ENCODE measurements at regions not wholly inside any gene's neighbourhood (a gene's known extent, or its start where the extent isn't known, plus 50 kb on each side); places are given as distances from the start of the nearest gene placed in this dataset.

DNA sequence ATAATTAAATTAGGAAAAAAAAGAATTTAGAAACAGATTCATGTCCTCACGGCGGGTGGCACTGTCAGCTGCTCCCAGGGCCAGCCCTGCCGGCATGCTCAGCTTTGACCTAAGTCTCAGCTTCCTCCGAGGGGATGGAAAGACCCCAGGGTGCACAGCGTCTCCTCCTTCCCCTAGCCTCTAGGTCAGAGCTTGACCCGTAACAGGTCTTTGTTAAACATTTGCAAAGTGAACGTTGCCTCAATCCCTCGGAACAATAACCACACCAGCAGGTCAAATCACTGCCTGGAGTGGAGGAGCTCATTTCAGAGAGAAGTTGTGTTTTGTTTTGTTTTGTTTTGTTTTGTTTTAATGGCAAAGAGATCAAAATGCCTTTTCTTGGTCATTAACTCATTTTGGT is 171.3 kb downstream of the TMEM18 start:
- POLR2A ChIA-PET (ENCODE audit: partially characterized antibody): no interaction called here
- no peaks in the 10 kb centered on the region for H3K9me3 ChIP-seq (ENCODE audit: control insufficient read depth in 1 of 2, low read length in 2 of 2)
- Mint-ChIP-seq H3K27me3 (peaks cover 5 to 9% of the 10 kb centered on the region in 2 donors), H3K27ac (no peak overlapping the region), H3K4me3 (no peak overlapping the region), H3K9me3 (no peaks in the 10 kb centered on the region), H3K36me3 (no peaks in the 10 kb centered on the region), H3K4me1 (no peaks in the 10 kb centered on the region)
- CTCF ChIA-PET (ENCODE audit: partially characterized antibody): interaction anchor here (0.6 kb wide), 1 partner anchor 154 kb away, joined by 3 read pairs; no protein-coding TSS in a partner anchor
- no peak overlapping the region for H3K27ac ChIP-seq (ENCODE audit: low read depth, low read length)
- no peak for DNase-seq
- no peaks in the 10 kb centered on the region for H3K36me3 ChIP-seq (ENCODE audit: insufficient read depth, low read length)
- intact Hi-C loops (cut with micrococcal nuclease): no loop called here
- no peak overlapping the region for H3K4me3 ChIP-seq (ENCODE audit: low read length in 2 of 2)
- no peaks in the 10 kb centered on the region for H3K4me1 ChIP-seq (ENCODE audit: insufficient read depth, low read length)
- H3K27me3 ChIP-seq (ENCODE audit: insufficient read depth, low read length): no peaks in the 10 kb centered on the region

DNA sequence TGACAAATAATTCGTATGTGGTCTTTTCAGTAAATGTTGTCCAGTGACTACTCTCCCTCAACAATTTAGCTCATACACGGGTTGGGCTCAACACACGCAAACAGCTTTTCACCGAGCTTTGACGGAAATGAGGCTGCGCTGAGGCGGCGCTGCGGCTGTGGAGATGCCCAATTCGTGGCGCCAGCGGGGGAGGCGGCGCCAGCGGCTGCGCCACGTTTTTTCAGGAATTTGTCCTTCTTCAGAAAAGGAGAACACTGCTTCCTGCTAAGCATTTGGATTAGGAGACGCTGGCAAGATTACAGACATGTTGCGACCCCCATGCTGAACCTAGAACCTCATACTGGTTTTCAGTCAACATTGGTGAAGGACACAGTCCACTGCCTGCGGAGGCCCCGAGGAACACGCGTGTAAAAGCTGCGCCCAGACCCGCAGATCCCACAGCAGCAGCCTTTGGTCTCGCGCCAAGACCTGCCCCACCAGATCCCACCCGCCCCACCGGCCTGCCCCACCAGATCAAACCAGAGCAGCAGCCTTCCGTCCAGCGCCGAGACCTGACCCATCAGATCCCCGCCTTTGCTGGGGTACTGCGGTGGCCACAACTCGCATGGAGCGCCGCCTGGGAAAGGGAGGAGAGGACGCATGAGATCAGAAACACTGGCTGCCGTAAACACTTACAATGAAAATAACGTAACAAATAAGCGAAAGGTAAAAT is 173.8 kb downstream of the TMEM18 start:
- Histone ChIP-seq H3K4me3 (ENCODE audit: low read length in 2 of 2) (no peak overlapping the region), H3K4me1 (ENCODE audit: insufficient read depth, low read length) (no peaks in the 10 kb centered on the region), H3K9me3 (ENCODE audit: control insufficient read depth in 1 of 2, low read length in 2 of 2) (no peaks in the 10 kb centered on the region), H3K36me3 (ENCODE audit: insufficient read depth, low read length) (no peaks in the 10 kb centered on the region), H3K27ac (ENCODE audit: low read depth, low read length) (no peak overlapping the region), H3K27me3 (ENCODE audit: insufficient read depth, low read length) (no peaks in the 10 kb centered on the region)
- H3K36me3 Mint-ChIP-seq: no peaks in the 10 kb centered on the region
- no peaks in the 10 kb centered on the region for H3K4me1 Mint-ChIP-seq
- H3K4me3 Mint-ChIP-seq: no peak overlapping the region
- DNase-seq: no peak
- no peaks in the 10 kb centered on the region for H3K9me3 Mint-ChIP-seq
- intact Hi-C loops (cut with micrococcal nuclease): no loop called here
- H3K27ac Mint-ChIP-seq: no peak overlapping the region
- H3K27me3 Mint-ChIP-seq: peaks cover 9% of the 10 kb centered on the region in 2 donors
- ChIA-PET CTCF (ENCODE audit: partially characterized antibody) (no interaction called here), POLR2A (ENCODE audit: partially characterized antibody) (no interaction called here)

DNA sequence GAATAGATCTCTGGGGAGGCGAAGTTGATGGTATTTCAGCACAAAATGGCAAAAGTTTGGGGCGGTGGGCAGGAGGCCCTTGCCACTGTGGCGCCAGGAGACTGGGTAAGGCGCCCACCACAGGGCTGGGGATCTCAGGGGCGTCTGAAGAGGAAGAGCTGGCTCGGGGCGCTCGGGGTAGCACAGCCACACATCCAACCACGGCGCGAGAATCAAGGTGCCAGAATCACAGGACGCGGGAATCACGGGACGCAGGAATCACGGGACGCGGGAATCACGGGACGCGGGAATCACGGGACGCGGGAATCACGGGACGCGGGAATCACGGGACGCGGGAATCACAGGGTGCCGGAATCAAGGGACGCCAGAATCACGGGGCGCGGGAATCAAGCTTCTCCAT is 174.4 kb downstream of the TMEM18 start:
- POLR2A ChIA-PET (ENCODE audit: partially characterized antibody): no interaction called here
- Histone ChIP-seq H3K4me3 (ENCODE audit: low read length in 2 of 2) (no peak overlapping the region), H3K27ac (ENCODE audit: low read depth, low read length) (no peak overlapping the region), H3K9me3 (ENCODE audit: control insufficient read depth in 1 of 2, low read length in 2 of 2) (no peaks in the 10 kb centered on the region), H3K27me3 (ENCODE audit: insufficient read depth, low read length) (no peaks in the 10 kb centered on the region), H3K4me1 (ENCODE audit: insufficient read depth, low read length) (no peaks in the 10 kb centered on the region), H3K36me3 (ENCODE audit: insufficient read depth, low read length) (no peaks in the 10 kb centered on the region)
- intact Hi-C loops (cut with micrococcal nuclease): no loop called here
- H3K4me3 Mint-ChIP-seq: no peak overlapping the region
- CTCF ChIA-PET (ENCODE audit: partially characterized antibody): no interaction called here
- H3K9me3 Mint-ChIP-seq: no peaks in the 10 kb centered on the region
- H3K4me1 Mint-ChIP-seq: no peaks in the 10 kb centered on the region
- H3K27ac Mint-ChIP-seq: no peak overlapping the region
- no peaks in the 10 kb centered on the region for H3K36me3 Mint-ChIP-seq
- DNase-seq: no peak
- peaks cover 9% of the 10 kb centered on the region in 2 donors for H3K27me3 Mint-ChIP-seq

DNA sequence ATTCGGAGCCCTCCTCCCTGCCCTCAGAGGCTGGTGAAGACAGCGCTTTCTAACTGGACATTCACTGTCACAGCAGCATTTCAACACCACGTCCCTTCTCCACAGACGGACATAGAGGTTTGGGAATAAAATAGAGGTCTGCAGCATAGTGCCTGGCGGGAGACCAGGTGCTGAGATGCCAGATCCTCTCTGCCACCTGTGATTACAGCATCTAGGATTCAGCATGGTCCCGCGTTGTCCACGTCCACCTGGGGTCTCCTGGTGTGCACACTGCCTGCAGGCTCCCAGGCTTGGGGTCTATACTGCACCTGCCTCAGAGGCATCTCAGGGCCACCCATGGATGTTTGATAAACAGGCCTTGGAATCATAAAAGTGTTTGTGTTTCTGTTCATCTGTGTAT is 175.5 kb downstream of the TMEM18 start:
- no peak overlapping the region for H3K4me3 ChIP-seq (ENCODE audit: low read length in 2 of 2)
- H3K9me3 Mint-ChIP-seq: no peaks in the 10 kb centered on the region
- intact Hi-C loops (cut with micrococcal nuclease): no loop called here
- CTCF ChIA-PET (ENCODE audit: partially characterized antibody): no interaction called here
- H3K4me1 Mint-ChIP-seq: peaks cover 0 to 2% (median 1%) of the 10 kb centered on the region in 4 donors
- H3K9me3 ChIP-seq (ENCODE audit: control insufficient read depth in 1 of 2, low read length in 2 of 2): no peaks in the 10 kb centered on the region
- no peaks in the 10 kb centered on the region for H3K27me3 ChIP-seq (ENCODE audit: insufficient read depth, low read length)
- no peaks in the 10 kb centered on the region for H3K36me3 Mint-ChIP-seq
- no peak overlapping the region for H3K27ac ChIP-seq (ENCODE audit: low read depth, low read length)
- H3K27me3 Mint-ChIP-seq: peaks cover 9 to 14% of the 10 kb centered on the region in 2 donors
- H3K36me3 ChIP-seq (ENCODE audit: insufficient read depth, low read length): no peaks in the 10 kb centered on the region
- no peak for DNase-seq
- no peak overlapping the region for H3K27ac Mint-ChIP-seq
- H3K4me3 Mint-ChIP-seq: no peak overlapping the region
- H3K4me1 ChIP-seq (ENCODE audit: insufficient read depth, low read length): no peaks in the 10 kb centered on the region
- POLR2A ChIA-PET (ENCODE audit: partially characterized antibody): no interaction called here

DNA sequence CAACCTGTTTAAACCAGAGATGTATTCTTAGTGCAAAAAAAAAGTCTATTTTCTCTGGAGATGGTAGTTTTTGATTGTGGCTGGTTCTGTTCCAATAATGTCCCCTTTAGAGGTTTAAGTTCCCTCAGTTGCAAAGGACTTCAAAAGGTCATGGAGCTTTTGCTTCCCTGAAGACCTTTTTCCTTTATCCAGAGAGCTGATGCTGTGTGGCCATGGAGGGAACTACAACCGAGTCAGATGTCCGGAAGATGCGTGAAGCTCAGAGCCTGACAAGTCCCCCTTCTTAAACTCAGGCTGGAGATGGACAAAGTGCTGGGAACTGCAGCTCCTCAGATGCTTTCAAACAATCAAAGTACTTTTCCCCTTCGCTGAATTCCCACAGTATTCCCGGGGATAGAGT is 176.1 kb downstream of the TMEM18 start:
- ChIA-PET CTCF (ENCODE audit: partially characterized antibody) (no interaction called here), POLR2A (ENCODE audit: partially characterized antibody) (no interaction called here)
- Histone ChIP-seq H3K36me3 (ENCODE audit: insufficient read depth, low read length) (no peaks in the 10 kb centered on the region), H3K4me1 (ENCODE audit: insufficient read depth, low read length) (no peaks in the 10 kb centered on the region), H3K9me3 (ENCODE audit: control insufficient read depth in 1 of 2, low read length in 2 of 2) (no peaks in the 10 kb centered on the region), H3K27me3 (ENCODE audit: insufficient read depth, low read length) (no peaks in the 10 kb centered on the region), H3K4me3 (ENCODE audit: low read length in 2 of 2) (no peak overlapping the region), H3K27ac (ENCODE audit: low read depth, low read length) (no peak overlapping the region)
- no peaks in the 10 kb centered on the region for H3K9me3 Mint-ChIP-seq
- H3K27ac Mint-ChIP-seq: no peak overlapping the region
- intact Hi-C loops (cut with micrococcal nuclease): no loop called here
- no peaks in the 10 kb centered on the region for H3K36me3 Mint-ChIP-seq
- no peak for DNase-seq
- H3K4me1 Mint-ChIP-seq: peaks cover 0 to 2% (median 1%) of the 10 kb centered on the region in 4 donors
- H3K4me3 Mint-ChIP-seq: no peak overlapping the region
- peaks cover 9 to 14% of the 10 kb centered on the region in 2 donors for H3K27me3 Mint-ChIP-seq

DNA sequence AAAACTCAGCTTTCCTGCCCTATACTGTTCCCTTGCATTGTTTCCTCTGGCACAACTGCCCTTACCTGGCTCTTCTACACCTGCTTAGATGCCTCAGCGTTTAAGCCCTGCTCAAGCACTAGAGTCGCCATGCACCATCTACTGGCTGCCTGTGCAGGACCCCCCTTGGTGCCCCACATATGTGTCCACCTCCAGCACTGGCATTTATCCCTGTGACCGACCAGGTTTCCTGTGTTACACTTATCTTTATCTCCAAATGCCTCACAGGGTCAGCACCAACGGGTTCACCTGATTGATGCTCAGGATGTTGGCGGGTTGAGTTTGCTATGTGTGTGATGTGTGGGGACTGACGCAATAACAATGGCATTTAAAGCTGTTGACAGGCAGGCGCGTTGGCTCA is 177.5 kb downstream of the TMEM18 start:
- ChIA-PET POLR2A (ENCODE audit: partially characterized antibody) (no interaction called here), CTCF (ENCODE audit: partially characterized antibody) (no interaction called here)
- Histone ChIP-seq H3K36me3 (ENCODE audit: insufficient read depth, low read length) (no peaks in the 10 kb centered on the region), H3K4me3 (ENCODE audit: low read length in 2 of 2) (no peak overlapping the region), H3K9me3 (ENCODE audit: control insufficient read depth in 1 of 2, low read length in 2 of 2) (no peaks in the 10 kb centered on the region), H3K27me3 (ENCODE audit: insufficient read depth, low read length) (no peaks in the 10 kb centered on the region), H3K27ac (ENCODE audit: low read depth, low read length) (no peak overlapping the region), H3K4me1 (ENCODE audit: insufficient read depth, low read length) (no peaks in the 10 kb centered on the region)
- H3K4me1 Mint-ChIP-seq: peaks cover 0 to 2% (median 1%) of the 10 kb centered on the region in 4 donors
- DNase-seq: no peak
- H3K4me3 Mint-ChIP-seq: no peak overlapping the region
- no peaks in the 10 kb centered on the region for H3K36me3 Mint-ChIP-seq
- H3K27me3 Mint-ChIP-seq: peaks cover 9 to 13% of the 10 kb centered on the region in 2 donors
- intact Hi-C loops (cut with micrococcal nuclease): no loop called here
- no peaks in the 10 kb centered on the region for H3K9me3 Mint-ChIP-seq
- H3K27ac Mint-ChIP-seq: no peak overlapping the region

DNA sequence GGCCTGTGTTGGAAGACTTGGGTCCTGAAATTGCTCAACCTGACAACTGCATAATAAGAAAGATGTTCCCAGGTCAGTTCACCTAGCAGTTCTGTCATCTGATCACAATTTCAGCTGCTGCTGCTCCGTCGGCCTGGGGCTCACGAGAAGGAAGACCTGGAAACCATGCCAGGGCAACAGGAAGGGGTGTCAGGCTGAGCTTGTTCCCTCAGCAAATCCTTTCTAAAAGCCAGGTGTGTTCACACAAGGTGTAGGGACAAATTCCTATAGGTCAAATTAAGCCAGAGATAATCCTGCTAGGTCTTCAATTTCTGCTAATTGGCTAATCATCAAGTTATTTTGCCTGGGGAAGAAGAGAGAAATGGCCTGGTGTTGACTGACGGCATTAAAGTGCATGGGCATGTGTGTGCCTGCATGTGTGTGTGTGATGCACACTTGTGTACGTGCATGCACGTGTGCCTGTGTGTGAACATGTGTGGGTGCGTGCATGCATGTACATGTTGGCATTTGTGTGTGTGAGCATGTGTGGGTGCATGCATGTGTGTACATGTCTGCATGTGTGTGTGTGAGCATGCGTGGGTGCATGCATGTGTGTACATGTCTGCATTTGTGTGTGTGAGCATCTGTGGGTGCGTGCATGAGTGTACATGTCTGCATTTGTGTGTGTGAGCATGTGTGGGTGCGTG is 178.6 kb downstream of the TMEM18 start:
- H3K4me3 ChIP-seq (ENCODE audit: low read length in 2 of 2): no peak overlapping the region
- no peak overlapping the region for H3K27ac Mint-ChIP-seq
- H3K36me3 ChIP-seq (ENCODE audit: insufficient read depth, low read length): no peaks in the 10 kb centered on the region
- no peaks in the 10 kb centered on the region for H3K36me3 Mint-ChIP-seq
- no peaks in the 10 kb centered on the region for H3K9me3 ChIP-seq (ENCODE audit: control insufficient read depth in 1 of 2, low read length in 2 of 2)
- peaks cover 10 to 12% of the 10 kb centered on the region in 2 donors for H3K27me3 Mint-ChIP-seq
- POLR2A ChIA-PET (ENCODE audit: partially characterized antibody): no interaction called here
- DNase-seq: no peak
- CTCF ChIA-PET (ENCODE audit: partially characterized antibody): no interaction called here
- intact Hi-C loops (cut with micrococcal nuclease): no loop called here
- H3K9me3 Mint-ChIP-seq: no peaks in the 10 kb centered on the region
- no peaks in the 10 kb centered on the region for H3K4me1 ChIP-seq (ENCODE audit: insufficient read depth, low read length)
- H3K4me3 Mint-ChIP-seq: no peak overlapping the region
- H3K4me1 Mint-ChIP-seq: peaks cover 0 to 2% (median 1%) of the 10 kb centered on the region in 4 donors
- no peak overlapping the region for H3K27ac ChIP-seq (ENCODE audit: low read depth, low read length)
- no peaks in the 10 kb centered on the region for H3K27me3 ChIP-seq (ENCODE audit: insufficient read depth, low read length)

Measured in CD4-positive, alpha-beta memory T cell (primary cell).